ENCODE measurements at regions not wholly inside any gene's neighbourhood (a gene's known extent, or its start where the extent isn't known, plus 50 kb on each side); places are given as distances from the start of the nearest gene placed in this dataset.

DNA sequence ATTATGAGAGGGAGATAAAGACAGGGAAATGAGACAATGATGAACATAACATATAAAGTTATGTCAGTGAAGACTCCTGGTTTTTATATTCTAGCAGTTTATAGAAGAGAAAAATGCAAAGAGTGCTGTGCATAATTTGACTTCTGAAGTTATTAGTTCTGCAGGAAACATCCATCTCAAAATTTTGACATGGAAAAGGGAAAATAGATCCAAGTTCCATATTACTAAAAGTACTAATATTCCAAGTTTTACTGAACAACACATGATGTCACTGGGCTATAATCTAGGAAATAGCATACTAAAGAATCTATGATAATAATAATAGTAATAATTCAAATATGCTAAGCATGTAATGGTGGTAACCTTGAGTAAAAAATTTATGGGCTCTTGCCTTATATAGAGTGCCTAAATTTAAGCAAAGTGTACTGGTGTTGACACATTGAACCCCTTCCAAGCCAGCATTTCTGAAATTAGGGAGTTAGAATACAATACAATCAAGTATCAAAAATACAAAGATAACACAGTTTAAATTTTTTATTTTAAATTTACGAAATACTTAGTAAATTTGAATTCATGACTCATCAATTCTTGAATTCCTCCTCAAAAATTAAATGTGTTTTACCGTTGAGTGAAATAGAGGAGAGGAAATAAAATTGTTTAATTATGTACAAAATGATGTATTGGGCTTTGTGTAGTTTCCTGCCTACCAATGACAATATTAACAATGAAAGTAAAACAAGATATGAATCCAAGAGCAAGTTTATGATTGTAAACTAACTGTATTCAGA, 102.8 kb upstream of the KCND2 start:
- no peaks in the 10 kb centered on the region for H4K20me1 ChIP-seq (ENCODE audit: insufficient read depth)
- H3K9me3 ChIP-seq (ENCODE audit: low read length), result no peaks in the 10 kb centered on the region
- no peaks in the 10 kb centered on the region for H3F3A ChIP-seq (ENCODE audit: insufficient read depth, low read length, poor library complexity, severe bottlenecking)
- H3K27ac ChIP-seq (ENCODE audit: low read length), result no peak overlapping the region
- H2AFZ ChIP-seq (ENCODE audit: low read depth, low read length), result no peak overlapping the region
- no peaks in the 10 kb centered on the region for H3K27me3 ChIP-seq (ENCODE audit: insufficient read depth, low read depth, low read length)
- no peak overlapping the region for H3K4me2 ChIP-seq (ENCODE audit: low read length)
- H3K79me2 ChIP-seq (replicated peaks; ENCODE audit: insufficient read depth, low read length), result no peaks in the 10 kb centered on the region
- H3K9ac ChIP-seq (ENCODE audit: low read length), result no peak overlapping the region
- TF ChIP-seq POLR2AphosphoS5 (IDR thresholded peaks at IDR 0.05) (no peak), TAF1 (IDR thresholded peaks at IDR 0.05; ENCODE audit: low read depth) (no peak), EP300 (conservative IDR thresholded peaks at IDR 0.05; ENCODE audit: poor library complexity, severe bottlenecking) (no peak), REST (IDR thresholded peaks at IDR 0.05; ENCODE audit: borderline replicate concordance) (no peak), MXI1 (conservative IDR thresholded peaks at IDR 0.05; ENCODE audit: poor library complexity, severe bottlenecking) (no peak), SMC3 (conservative IDR thresholded peaks at IDR 0.05; ENCODE audit: poor library complexity) (no peak), RAD21 (conservative IDR thresholded peaks at IDR 0.05) (no peak), CTCF (IDR thresholded peaks at IDR 0.05; ENCODE audit: poor library complexity, severe bottlenecking) (no peak), EZH2 (IDR thresholded peaks at IDR 0.05; ENCODE audit: borderline replicate concordance, insufficient read depth, low read length, poor library complexity, severe bottlenecking) (no peak)
- H3K36me3 ChIP-seq (ENCODE audit: insufficient read depth, low read length), result no peaks in the 10 kb centered on the region
- H3K9me2 ChIP-seq (ENCODE audit: insufficient read depth, low read length), result no peaks in the 10 kb centered on the region
- H3K4me3 ChIP-seq (ENCODE audit: low read length), result no peak overlapping the region

GRCh38 chr7:120170834-120171233, 102.1 kb upstream of the KCND2 start:
- no peak overlapping the region for H3K9ac ChIP-seq (ENCODE audit: low read length)
- H3K27ac ChIP-seq (ENCODE audit: low read length), result no peak overlapping the region
- H3K36me3 ChIP-seq (ENCODE audit: insufficient read depth, low read length), result no peaks in the 10 kb centered on the region
- H3K9me3 ChIP-seq (ENCODE audit: low read length), result no peaks in the 10 kb centered on the region
- H3K27me3 ChIP-seq (ENCODE audit: insufficient read depth, low read depth, low read length), result no peaks in the 10 kb centered on the region
- H3F3A ChIP-seq (ENCODE audit: insufficient read depth, low read length, poor library complexity, severe bottlenecking), result no peaks in the 10 kb centered on the region
- H2AFZ ChIP-seq (ENCODE audit: low read depth, low read length), result no peak overlapping the region
- TF ChIP-seq POLR2AphosphoS5 (IDR thresholded peaks at IDR 0.05), result no peak
- TF ChIP-seq EP300 (conservative IDR thresholded peaks at IDR 0.05; ENCODE audit: poor library complexity, severe bottlenecking), result no peak
- no peak for TF ChIP-seq MXI1 (conservative IDR thresholded peaks at IDR 0.05; ENCODE audit: poor library complexity, severe bottlenecking)
- TF ChIP-seq RAD21 (conservative IDR thresholded peaks at IDR 0.05), result no peak
- no peak for TF ChIP-seq REST (IDR thresholded peaks at IDR 0.05; ENCODE audit: borderline replicate concordance)
- no peak for TF ChIP-seq EZH2 (IDR thresholded peaks at IDR 0.05; ENCODE audit: borderline replicate concordance, insufficient read depth, low read length, poor library complexity, severe bottlenecking)
- no peak for TF ChIP-seq SMC3 (conservative IDR thresholded peaks at IDR 0.05; ENCODE audit: poor library complexity)
- no peak for TF ChIP-seq TAF1 (IDR thresholded peaks at IDR 0.05; ENCODE audit: low read depth)
- no peak for TF ChIP-seq CTCF (IDR thresholded peaks at IDR 0.05; ENCODE audit: poor library complexity, severe bottlenecking)
- no peaks in the 10 kb centered on the region for H3K79me2 ChIP-seq (replicated peaks; ENCODE audit: insufficient read depth, low read length)
- H3K4me3 ChIP-seq (ENCODE audit: low read length), result no peak overlapping the region
- H3K4me2 ChIP-seq (ENCODE audit: low read length), result no peak overlapping the region
- no peaks in the 10 kb centered on the region for H4K20me1 ChIP-seq (ENCODE audit: insufficient read depth)
- H3K9me2 ChIP-seq (ENCODE audit: insufficient read depth, low read length), result no peaks in the 10 kb centered on the region

Measured in neural cell (in vitro differentiated cells).